HUDEP-2 (cell line): ENCODE measurements at regions not wholly inside any gene's neighbourhood (a gene's known extent, or its start where the extent isn't known, plus 50 kb on each side); places are given as distances from the start of the nearest gene placed in this dataset.
"Not testable (repeated sequence)": the region's sequence is repeated elsewhere in the genome, so short reads cannot be mapped to it uniquely, and the experiment has no call there.

Experiments
- DNase-seq, 76 experiments: peaks; one replicate each; lab custom pipeline; 2025; ENCODE audit not compliant: unreplicated experiment in 76 of 76; lab: John Stamatoyannopoulos, UW

DNA sequence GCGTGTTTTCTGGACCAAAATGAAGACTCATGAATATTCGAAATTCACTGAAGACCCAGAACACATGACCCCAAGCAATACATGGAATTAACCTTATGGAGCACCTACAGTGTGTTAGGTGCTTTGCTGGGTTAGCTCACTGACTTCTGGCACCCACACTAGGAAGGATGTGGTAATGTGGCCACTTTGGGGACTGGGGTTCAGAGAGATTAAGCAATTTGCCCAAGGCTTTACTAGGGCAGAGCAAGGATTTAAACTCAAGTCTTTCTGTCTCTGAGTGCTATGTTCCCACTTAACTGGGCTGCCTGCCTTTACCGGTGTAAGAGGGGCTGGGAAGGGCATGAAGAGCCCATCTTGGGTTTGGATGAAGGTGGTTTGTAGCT is 162.0 kb upstream of the ATP6AP2 start:
- DNase-seq = no peak

DNA sequence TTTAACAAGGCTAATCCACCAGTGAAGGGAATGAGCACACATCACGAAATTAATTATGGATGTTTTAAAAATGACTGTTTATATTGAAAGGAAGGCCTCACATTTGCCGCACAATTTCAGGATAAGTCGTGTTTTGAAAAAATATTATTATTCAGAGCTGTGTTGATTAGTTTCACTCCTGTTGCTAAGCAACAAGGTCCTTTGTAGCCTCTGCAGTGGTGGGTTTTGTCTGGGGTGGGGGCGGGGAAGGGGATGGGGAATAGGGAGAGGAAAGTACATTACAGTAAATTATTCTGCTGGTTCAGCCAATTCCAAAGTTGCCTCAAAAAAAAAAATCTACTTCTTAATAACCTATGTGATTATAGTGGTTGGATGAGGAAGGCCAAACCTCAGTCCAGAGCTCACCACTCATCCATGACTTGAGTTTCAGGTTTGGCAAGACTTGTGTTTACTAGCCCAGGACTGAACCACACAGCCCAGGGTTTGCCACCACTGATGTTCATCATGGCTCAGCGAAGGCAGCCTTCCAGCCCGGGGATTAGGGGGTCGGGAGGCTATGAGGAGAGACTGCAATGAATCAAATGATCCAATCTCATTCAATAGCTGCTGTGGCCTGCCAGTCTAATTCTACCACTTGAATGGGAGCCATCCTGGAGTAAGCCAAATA is 162.5 kb upstream of the ATP6AP2 start:
- DNase-seq = no peak

DNA sequence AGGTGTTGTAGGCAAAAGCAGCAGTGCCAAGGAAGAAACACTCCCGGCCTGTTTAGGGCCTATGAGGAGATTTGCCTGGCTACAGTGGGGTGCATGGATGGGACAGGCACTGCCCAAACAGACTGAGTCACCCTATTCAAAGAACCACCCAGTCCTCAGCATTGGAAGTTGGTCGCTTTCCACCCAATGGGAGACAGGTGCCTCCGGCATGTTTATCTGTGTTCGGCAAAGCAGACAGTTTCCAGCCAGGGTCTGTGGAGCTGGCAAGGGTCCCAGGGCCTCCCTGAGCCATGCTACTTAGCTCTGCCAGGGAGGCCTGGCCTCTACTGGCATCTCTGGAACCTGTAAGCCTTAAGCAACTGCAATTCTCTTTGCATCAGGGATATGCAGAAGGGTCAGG is 165.1 kb upstream of the ATP6AP2 start:
- no peak for DNase-seq

DNA sequence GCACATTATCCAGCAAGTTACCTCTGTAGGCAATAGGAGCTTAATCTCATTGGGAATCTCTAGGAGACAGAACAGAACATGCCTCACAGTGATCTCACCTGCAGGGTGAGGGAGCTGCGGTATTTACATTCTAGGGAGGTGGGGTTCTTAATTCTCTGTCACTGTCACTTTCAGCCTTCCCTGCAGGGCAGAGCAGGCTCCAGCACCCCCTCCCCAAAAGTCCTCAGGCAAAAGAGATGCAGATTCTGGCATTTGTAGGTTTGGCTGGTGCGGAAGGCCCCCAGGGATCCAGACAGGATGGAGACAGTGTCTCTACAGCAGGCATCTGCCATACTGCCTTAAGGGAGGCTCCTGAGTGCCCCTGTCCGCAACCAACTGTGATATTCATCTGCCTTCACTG is 166.4 kb upstream of the ATP6AP2 start:
- no peak for DNase-seq

DNA sequence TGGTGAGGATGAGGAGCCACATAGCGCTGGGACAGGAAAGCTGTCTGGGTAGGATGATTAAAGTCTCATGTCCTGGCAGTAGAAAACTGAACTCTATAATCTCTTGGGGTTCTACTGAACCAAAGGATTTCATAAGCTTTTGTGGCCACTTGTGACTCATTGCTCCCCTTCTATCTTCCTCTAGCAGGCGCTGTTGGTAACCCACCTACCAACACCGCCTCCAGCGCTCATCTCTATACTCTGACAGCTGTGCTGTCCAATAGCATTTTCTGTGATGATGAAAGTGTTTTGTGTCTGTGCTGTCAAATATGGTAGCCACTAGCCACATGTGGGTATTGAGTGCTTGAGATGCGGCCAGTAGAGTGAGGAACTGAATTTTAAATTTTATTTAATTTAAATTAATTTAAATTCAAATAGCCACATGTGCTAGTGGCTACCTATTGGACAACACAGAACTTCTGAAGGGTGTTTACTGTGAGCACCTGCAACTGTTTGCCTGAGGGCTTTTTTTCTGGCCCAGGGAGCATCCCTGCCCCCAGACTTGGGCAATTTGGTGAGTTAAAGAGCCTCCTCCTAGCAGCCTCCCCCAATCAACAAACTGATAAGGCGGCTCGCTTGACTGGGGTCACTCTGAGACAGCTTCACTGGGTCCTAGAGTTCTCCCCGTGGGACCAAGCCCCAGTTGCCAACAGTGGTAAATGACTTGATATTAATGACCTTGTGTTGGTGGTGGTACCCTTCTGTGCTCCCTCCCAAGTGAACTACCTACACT is 169.2 kb upstream of the ATP6AP2 start:
- DNase-seq = no peak

- DNase-seq = no peak
These were observed 169.9 kb upstream of the ATP6AP2 start for GRCh38 chrX:40410859-40411258.

GRCh38 chrX:40406330-40406859 is 174.4 kb upstream of the ATP6AP2 start:
- DNase-seq = no peak

GRCh38 chrX:40405399-40405798 is 175.4 kb upstream of the ATP6AP2 start:
- DNase-seq = no peak

DNA sequence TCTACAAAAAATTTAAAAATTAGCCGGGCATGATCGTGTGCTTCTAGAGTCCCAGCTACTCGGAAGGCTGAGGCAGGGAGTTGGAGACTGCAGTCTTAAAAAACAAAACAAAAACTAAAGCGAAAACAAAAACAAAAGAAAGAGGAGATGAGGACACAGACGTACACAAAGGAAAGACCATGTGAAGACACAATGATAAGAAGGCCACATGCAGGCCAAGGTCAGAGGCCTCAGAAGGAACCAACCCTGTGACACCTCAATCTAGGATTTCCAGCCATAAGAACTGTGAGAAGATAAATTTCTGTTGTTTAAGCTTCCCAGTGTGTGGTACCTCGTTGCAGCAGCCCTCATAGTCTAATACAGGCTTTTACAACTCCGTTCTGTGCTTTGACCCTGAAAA is 177.0 kb upstream of the ATP6AP2 start:
- DNase-seq = no peak

- no peak for DNase-seq
These were observed 177.8 kb upstream of the ATP6AP2 start for GRCh38 chrX:40402831-40403533.

DNA sequence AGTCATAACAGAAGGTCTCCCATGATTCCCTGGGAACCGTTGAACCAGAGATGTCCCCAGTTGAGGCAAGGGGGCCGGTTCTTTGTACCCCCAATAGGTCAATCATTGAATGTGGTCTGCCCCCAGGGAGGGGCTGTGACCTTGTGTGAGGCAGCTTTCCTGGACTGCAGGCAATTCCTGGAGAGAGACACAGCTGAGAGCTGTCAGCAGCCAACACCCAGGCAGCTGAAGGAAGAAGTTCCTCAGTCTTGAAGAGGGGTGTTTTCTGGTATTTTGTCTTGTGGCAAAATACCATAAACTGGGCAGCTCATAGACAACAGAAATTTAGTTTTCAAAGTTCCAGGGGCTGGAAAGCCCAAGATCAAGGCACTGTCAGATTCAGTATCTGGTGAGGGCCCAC is 185.7 kb upstream of the ATP6AP2 start:
- no peak for DNase-seq

DNA sequence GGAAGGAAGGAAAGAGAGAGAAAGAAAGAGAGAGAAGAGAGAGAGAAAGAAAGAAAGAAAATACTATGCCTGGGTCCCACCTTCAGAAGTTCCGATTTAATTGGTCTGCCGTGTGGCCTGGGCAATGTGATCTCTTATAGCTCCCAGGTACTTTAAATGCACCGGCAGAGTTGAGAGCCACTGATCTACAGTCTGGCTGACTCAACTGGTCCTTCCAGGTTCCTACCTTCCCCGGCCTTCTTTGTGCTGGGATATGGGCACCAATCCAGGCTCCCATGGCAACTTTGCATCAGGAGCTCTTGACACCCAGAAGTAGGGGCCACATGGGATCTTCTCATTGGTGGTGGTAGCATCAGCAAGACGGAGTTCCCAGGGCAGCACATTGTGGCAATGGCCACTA is 186.5 kb upstream of the ATP6AP2 start:
- no peak for DNase-seq

GRCh38 chrX:40392599-40392998 is 188.2 kb upstream of the ATP6AP2 start:
- DNase-seq = no peak

- no peak for DNase-seq
These were observed 189.1 kb upstream of the ATP6AP2 start for GRCh38 chrX:40391662-40392061.

GRCh38 chrX:40389555-40389954 is 191.2 kb upstream of the ATP6AP2 start:
- no peak for DNase-seq

GRCh38 chrX:40388441-40388840 is 192.3 kb upstream of the ATP6AP2 start:
- DNase-seq = no peak

- not testable (repeated sequence) for DNase-seq
These were observed 192.9 kb upstream of the ATP6AP2 start for GRCh38 chrX:40387869-40388268.

DNA sequence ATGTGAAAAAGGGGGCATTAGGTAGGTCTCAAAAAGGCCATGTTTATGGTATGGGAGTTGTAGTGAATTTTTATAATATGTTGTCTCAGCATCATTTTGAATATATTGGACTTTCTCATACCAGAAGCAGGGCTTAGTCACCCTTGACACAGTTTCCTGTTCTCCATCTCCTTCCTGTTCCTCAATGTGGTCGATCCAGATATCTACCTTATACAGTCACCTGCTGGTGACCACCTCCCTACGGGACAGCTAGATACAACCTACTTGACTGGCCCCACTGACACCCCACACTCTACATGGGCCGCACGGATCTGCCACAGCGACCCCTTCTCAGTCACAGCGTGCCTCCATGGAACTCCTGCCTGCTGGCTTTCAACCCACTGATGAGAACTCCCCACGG is 193.5 kb upstream of the ATP6AP2 start:
- DNase-seq = not testable (repeated sequence)

DNA sequence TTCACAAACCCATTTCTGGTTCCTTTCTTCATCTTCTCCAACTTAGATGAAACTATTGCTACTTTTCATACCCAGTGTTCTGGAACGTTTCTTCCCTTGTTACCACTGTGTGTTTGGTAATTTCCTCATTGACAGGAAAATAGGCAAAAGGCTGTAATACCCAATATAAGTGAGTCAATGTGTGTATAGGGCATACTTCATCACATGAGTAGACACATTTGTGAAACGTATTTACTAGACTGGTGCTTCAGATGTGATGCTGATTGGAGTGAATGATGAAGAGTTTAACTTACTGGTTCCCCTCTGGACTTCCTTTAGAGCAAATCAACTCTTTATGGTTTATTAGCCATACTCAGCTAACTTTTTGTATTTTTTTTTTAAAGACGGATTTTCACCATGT is 195.1 kb upstream of the ATP6AP2 start:
- no peak for DNase-seq

DNA sequence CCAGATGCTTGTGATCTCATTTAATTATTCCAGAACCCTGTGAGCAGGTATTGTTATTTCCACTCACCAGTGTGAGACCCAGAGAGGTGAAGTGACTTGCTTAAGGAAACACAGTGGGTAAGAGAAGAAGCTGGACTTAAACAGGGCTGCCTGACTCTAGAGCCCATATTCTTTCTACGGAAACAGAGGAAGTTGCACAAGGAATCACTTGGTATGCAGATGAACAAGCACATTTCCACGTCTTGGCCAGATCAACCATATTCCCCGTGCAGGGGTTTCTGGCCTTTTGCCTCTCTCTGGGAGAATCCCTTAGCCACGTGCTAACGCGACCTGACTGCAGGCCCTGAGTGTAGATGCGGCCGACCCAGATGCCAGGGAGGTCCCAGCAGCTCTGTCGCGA is 195.5 kb upstream of the ATP6AP2 start:
- no peak for DNase-seq

DNA sequence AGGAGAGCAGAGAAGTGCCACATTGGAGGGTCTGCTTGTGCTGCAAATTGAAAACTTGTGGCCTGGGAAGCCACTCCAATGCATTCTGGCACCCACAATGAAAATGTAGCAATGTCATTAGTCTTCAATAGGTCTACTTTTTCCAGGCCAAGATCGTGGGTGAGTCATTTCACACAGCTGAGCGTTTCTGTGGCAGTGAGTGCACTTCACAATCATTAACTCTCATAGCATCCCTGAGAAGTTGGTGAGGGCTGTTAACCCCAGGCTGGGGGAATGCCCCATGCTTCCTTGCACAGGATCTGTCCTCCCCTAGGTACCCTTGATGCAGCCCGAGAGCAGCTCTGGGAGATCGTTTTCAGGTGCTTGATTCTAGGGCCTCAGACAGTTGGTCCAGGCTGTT is 196.8 kb upstream of the ATP6AP2 start:
- DNase-seq = no peak

DNA sequence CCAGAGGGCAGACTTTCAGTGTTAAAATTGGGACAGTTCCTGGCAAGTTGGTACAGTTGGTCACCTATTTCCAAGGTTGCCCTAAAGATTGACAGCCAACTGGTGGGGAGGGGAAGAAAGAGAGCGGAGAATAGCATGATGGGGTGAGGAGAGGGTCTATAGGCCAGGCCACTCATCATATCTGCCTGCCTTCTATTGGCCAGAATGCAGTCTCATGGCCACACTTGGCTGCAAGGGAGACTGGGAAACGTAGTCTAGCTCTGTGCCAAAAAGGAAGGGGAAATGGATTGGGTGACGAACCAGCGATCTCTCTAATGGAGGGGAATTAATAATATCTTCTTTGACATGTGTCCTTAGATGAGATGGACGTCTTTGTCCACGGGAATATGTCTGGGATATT is 197.4 kb upstream of the ATP6AP2 start:
- no peak for DNase-seq
